Adipocyte (in vitro differentiated cells): ENCODE measurements at regions not wholly inside any gene's neighbourhood (a gene's known extent, or its start where the extent isn't known, plus 50 kb on each side); places are given as distances from the start of the nearest gene placed in this dataset.

ENCODE experiments used
- DNase-seq: peaks from one replicate; pipeline ENCODE4 v3.0.0-alpha.2; 2015; ENCODE audit warnings: low read depth
- H3K27me3 ChIP-seq: replicated peaks from 2 replicates; pipeline ENCODE4 v1.7.0; 2013; ENCODE audit warnings: mild to moderate bottlenecking, low read length, moderate library complexity; ENCODE audit not compliant: control insufficient read depth, insufficient read depth
- H3K36me3 ChIP-seq: 2 replicates; pipeline ENCODE4 v1.7.0; 2013; ENCODE audit warnings: low read length, mild to moderate bottlenecking, moderate library complexity; ENCODE audit not compliant: control insufficient read depth, insufficient read depth, severe bottlenecking
- H3K4me1 ChIP-seq: 2 replicates; pipeline ENCODE4 v1.7.0; 2013; ENCODE audit warnings: mild to moderate bottlenecking, low read length, moderate library complexity; ENCODE audit not compliant: control insufficient read depth, insufficient read depth
- H3K4me3 ChIP-seq: 2 replicates; pipeline ENCODE4 v1.7.0; 2013; ENCODE audit warnings: mild to moderate bottlenecking, low read length, moderate library complexity
- H3K9ac ChIP-seq: 2 replicates; pipeline ENCODE4 v1.7.0; 2013; ENCODE audit warnings: mild to moderate bottlenecking, low read length, moderate library complexity
- H3K9me3 ChIP-seq: 2 replicates; pipeline ENCODE4 v1.7.0; 2013; ENCODE audit warnings: mild to moderate bottlenecking, low read length, moderate library complexity; ENCODE audit not compliant: control insufficient read depth

DNA sequence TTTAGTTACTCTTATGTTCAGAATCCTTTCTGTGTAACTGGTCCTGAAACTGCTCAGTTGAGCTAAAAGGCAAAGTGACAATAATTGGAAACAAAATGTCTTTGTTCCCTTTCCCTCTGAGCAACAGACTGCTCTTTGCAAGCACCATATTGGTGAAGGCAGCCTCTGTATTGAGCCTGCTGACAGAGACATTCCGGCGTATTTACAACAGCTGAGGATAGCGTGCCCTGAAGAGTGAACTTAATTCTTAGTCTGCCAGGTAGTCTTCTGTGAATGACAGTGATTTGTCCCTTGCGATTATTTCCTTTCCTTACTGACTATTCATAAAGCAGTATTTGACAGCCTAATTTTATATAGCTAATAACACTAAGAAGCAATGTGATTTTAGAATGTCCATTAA lies 239.1 kb downstream of the CPS1 start:
- no peaks in the 10 kb centered on the region for H3K27me3 ChIP-seq
- H3K9me3 ChIP-seq = no peaks in the 10 kb centered on the region
- H3K9ac ChIP-seq = no peak overlapping the region
- no peak for DNase-seq
- H3K4me1 ChIP-seq = no peaks in the 10 kb centered on the region
- H3K4me3 ChIP-seq = no peak overlapping the region
- H3K36me3 ChIP-seq = no peaks in the 10 kb centered on the region

DNA sequence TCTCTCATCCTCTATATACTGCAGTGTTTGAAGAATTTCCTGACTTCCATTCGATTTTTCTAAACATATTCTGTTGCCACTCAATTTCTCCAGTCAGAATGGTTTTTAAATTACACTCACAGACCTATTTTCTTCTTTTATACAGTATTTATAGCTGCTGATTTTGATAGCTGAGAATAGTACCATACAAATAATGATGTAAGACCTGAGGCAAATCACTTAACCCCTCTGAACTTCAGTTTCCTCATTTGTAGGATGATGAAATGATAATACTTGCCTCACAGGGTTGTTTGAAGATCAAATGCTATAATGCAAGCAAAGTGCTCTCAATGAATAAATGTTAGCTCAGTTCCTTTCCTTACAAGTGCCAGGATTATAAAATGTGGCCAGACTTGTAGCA lies 241.8 kb downstream of the CPS1 start:
- H3K9me3 ChIP-seq = no peaks in the 10 kb centered on the region
- H3K9ac ChIP-seq = no peak overlapping the region
- no peak overlapping the region for H3K4me3 ChIP-seq
- no peaks in the 10 kb centered on the region for H3K27me3 ChIP-seq
- H3K36me3 ChIP-seq = no peaks in the 10 kb centered on the region
- H3K4me1 ChIP-seq = no peaks in the 10 kb centered on the region
- no peak for DNase-seq

DNA sequence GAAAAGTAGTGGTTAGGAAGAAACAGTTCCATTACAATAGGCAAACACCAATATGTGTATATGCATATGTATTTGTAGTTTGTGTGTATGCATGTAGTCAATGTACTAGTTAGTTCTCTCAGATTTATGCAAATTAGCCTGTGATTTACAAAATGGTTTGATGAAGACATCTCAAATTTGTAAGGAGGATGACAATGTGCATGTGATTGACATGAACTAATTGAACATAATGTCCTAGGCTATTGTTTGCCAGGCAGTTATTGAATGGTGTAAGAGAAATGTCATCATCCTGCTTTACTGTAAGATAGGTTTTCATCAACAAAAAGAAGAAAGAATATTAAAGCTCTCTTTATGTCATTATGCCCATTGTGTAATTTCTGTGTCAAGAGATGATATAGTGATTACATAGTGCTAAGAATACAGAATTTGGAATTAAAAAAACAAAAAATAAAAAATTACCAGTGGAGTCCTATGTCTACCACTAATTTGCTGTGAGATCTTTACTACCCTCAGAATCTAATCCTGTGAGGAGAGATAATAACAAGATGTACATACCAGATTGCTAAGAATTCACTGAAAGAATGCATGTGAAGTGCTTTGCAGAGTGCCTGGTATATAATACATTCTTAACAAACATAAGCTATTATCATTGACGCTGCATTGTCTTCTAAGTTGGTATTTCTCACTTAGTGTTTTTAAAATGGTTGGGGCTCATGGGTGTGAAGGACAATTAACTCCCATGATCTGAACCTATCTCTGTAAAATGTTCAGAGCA lies 258.0 kb downstream of the CPS1 start:
- Histone ChIP-seq H3K9ac (no peak overlapping the region), H3K9me3 (peaks cover 5% of the 10 kb centered on the region), H3K27me3 (no peaks in the 10 kb centered on the region), H3K36me3 (no peaks in the 10 kb centered on the region), H3K4me3 (no peak overlapping the region), H3K4me1 (no peaks in the 10 kb centered on the region)
- no peak for DNase-seq

DNA sequence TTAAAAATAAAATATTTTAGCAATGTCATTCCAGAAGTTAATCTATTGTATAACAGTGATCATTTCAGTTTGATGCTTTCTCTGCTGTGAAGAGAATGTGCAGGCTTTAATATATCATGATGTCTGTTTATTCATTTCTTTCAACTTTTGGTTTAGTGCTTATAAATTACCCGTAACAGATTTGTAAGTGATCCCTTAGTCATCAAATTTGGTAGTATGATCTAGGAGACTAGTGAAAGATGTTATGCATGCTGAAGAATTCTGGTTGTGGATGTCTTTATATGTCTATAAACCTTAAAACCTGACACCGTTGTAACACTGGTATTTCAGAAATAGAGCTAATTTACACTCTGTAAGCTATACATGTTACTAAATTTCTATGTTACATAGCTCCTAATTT lies 260.4 kb downstream of the CPS1 start:
- Histone ChIP-seq H3K9ac (no peak overlapping the region), H3K4me1 (no peaks in the 10 kb centered on the region), H3K36me3 (no peaks in the 10 kb centered on the region), H3K9me3 (peaks cover 5% of the 10 kb centered on the region), H3K27me3 (no peaks in the 10 kb centered on the region), H3K4me3 (no peak overlapping the region)
- no peak for DNase-seq

DNA sequence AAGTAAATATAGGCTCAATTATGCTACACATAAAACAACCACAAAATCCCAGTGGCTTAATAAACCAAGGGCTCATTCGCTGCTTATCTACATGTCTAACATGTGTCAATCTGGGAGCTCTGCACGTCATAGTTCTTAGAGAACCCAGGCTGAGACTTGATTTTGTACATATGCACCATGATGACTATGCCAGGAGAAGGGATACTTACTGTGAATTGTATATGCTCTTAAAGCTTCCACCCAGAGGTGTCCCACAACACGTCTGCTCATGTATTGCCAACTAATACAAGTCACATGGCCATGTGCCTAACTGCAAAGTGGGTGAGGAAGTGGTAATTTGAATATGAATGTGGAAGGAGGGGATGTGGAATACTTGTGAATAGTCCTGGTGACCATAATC lies 262.1 kb downstream of the CPS1 start:
- Histone ChIP-seq H3K4me1 (no peaks in the 10 kb centered on the region), H3K4me3 (no peak overlapping the region), H3K27me3 (no peaks in the 10 kb centered on the region), H3K9me3 (peaks cover 5% of the 10 kb centered on the region), H3K36me3 (no peaks in the 10 kb centered on the region), H3K9ac (no peak overlapping the region)
- DNase-seq = no peak

DNA sequence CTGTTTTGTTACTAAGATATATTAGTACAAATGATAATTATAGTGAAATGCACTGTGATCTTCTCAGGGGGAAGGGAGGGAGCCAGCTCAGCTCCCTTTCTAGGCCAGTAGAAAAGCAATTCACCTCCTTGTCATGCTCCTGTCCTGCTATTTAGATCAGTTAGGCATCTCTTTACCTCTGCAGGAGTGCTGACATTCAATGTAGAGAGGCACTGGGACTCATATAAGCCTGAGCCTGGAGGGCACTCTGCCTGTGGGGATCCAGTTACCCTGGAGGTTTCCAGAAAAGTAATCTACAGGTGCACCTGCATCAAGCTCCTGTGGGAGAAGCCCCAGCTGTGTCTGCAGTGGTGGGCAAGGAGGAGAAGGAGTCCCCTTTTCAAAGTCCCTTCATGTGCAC lies 277.0 kb downstream of the CPS1 start:
- H3K27me3 ChIP-seq = no peaks in the 10 kb centered on the region
- no peak for DNase-seq
- H3K4me1 ChIP-seq = no peaks in the 10 kb centered on the region
- H3K4me3 ChIP-seq = no peak overlapping the region
- no peak overlapping the region for H3K9ac ChIP-seq
- no peaks in the 10 kb centered on the region for H3K36me3 ChIP-seq
- no peaks in the 10 kb centered on the region for H3K9me3 ChIP-seq

DNA sequence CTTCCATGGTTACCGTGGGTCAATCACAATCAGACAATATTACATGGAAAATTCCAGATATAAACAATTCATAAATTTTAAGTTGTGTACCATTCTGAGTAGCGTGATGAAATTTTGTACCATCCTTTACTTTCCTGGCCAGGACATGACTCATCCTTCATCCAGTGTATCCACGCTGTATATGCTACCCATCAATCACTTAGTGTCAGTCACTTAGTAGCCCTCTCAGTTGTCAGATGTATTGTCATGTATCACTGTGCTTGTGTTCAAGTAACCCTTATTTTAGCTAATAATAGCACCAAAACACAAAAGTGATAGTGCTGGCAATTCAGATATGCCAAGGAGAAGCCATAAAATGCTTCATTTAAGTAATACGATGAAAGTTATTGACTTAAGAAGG lies 282.6 kb downstream of the CPS1 start:
- Histone ChIP-seq H3K27me3 (no peaks in the 10 kb centered on the region), H3K36me3 (no peaks in the 10 kb centered on the region), H3K9ac (no peak overlapping the region), H3K4me3 (no peak overlapping the region), H3K9me3 (no peaks in the 10 kb centered on the region), H3K4me1 (no peaks in the 10 kb centered on the region)
- DNase-seq = no peak

DNA sequence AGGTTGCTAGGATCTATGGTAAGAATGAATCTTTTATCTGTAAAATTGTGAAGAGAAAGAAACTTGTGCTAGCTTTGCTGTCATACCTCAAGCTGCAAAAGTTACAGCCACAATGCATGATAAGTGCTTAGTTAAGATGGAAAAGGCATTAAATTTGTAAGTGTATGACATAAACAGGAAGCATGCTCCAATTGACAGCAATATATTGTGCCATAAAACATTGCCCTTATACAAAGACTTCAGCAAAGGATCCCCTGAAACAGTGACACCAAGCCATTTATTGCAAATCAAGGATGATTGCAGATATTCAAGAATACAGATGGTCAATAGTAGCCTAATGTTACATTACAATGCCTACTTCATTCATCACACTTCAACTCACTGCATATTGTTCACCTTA lies 283.1 kb downstream of the CPS1 start:
- no peaks in the 10 kb centered on the region for H3K9me3 ChIP-seq
- no peaks in the 10 kb centered on the region for H3K4me1 ChIP-seq
- DNase-seq = no peak
- H3K9ac ChIP-seq = no peak overlapping the region
- H3K36me3 ChIP-seq = no peaks in the 10 kb centered on the region
- no peaks in the 10 kb centered on the region for H3K27me3 ChIP-seq
- H3K4me3 ChIP-seq = no peak overlapping the region

DNA sequence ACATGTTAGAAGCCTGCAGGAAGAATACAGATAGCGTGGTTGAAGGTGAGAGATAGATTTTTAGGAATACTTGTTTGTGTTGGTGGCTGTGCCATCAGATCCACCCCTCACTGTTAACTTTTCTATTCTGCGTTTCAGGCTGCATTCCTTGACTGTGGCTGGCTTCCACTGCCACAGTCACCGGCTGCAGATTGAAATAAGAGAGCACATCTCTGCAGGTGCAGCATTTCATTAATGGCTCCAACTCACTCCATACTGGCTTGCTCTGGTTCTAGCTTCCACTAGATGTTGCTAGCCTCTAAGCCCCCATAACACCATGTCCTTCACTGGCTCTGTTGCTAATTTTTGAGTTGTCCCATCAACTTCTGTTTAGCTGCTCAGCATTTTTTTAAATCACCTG lies 286.5 kb downstream of the CPS1 start:
- no peak overlapping the region for H3K4me3 ChIP-seq
- H3K9ac ChIP-seq = no peak overlapping the region
- H3K4me1 ChIP-seq = no peaks in the 10 kb centered on the region
- H3K27me3 ChIP-seq = no peaks in the 10 kb centered on the region
- no peaks in the 10 kb centered on the region for H3K36me3 ChIP-seq
- no peaks in the 10 kb centered on the region for H3K9me3 ChIP-seq
- DNase-seq = no peak

DNA sequence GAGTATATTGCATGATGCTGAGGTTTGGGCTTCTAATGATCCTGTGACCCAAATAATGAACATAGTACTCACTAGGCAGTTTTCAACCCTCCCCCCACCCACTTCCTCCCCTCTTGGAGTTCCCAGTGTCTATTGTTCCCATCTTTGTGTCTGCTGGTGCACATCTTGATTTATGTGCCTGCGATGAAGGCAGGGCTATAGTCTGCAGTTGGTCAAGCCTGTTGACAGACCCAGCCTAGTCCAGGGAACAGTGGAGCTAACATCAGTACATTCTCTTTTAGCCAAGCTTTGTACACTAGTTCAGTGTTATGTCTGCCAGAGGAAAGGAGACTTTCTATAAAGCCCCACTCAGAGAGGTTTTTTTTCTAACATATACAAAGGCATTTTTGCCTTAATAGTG lies 287.6 kb downstream of the CPS1 start:
- H3K4me1 ChIP-seq = no peaks in the 10 kb centered on the region
- H3K9me3 ChIP-seq = no peaks in the 10 kb centered on the region
- H3K27me3 ChIP-seq = no peaks in the 10 kb centered on the region
- no peak overlapping the region for H3K4me3 ChIP-seq
- no peaks in the 10 kb centered on the region for H3K36me3 ChIP-seq
- no peak overlapping the region for H3K9ac ChIP-seq
- no peak for DNase-seq

DNA sequence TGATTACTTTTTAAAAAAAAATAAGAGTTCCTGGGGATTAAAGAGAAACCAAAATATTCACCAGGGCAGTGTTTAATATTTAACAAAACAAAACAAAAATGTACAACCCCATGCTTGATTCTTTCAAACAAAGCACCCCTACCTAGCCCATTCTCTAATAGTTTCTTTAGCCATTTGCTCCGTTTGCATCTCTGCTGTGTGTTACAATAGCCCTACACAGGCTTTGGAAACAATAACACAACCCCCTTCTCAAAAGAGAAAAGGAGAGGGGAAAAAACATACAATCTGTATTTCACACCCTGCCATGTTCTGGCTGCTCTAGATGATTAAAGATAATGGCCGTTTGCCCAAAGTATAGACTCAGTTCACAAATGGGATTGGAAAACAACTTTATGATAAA lies 302.9 kb downstream of the CPS1 start:
- DNase-seq = no peak
- Histone ChIP-seq H3K9ac (no peak overlapping the region), H3K36me3 (no peaks in the 10 kb centered on the region), H3K27me3 (no peaks in the 10 kb centered on the region), H3K4me3 (no peak overlapping the region), H3K9me3 (no peaks in the 10 kb centered on the region), H3K4me1 (no peaks in the 10 kb centered on the region)

DNA sequence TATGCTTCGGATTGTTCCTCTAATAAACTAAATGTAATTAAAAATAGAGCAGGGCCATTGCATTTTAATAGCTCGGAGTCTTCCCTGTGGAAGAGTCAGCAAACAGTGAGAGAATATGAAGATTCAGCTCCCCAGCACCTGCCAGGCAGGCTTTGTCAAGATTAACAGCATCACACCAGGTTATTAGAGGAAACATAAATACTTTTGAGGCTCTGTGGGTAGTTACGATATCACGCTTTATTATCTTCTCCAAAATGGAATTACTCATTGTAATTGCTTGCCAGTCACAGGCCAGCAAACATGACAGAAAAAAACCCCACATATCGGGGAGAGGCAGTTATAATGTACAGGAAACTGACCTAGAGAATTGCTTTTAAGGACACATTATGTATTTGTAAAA lies 303.9 kb downstream of the CPS1 start:
- Histone ChIP-seq H3K36me3 (no peaks in the 10 kb centered on the region), H3K4me3 (no peak overlapping the region), H3K4me1 (no peaks in the 10 kb centered on the region), H3K9ac (no peak overlapping the region), H3K27me3 (no peaks in the 10 kb centered on the region), H3K9me3 (no peaks in the 10 kb centered on the region)
- no peak for DNase-seq
